GM21526 (cell line): ENCODE measurements at regions not wholly inside any gene's neighbourhood (a gene's known extent, or its start where the extent isn't known, plus 50 kb on each side); places are given as distances from the start of the nearest gene placed in this dataset.

Experiments
- ATAC-seq: cut with Tn5 transposase; IDR thresholded peaks from one replicate; pipeline ENCODE4 v1.9.1; 2021; ENCODE audit warnings: moderate library complexity; ENCODE audit not compliant: unreplicated experiment, low FRiP score

- no peak for ATAC-seq
Observed at GRCh38 chr2:140064243-140064642, 1284.1 kb upstream of the NXPH2 start.

- ATAC-seq = no peak
Observed at GRCh38 chr2:140063356-140063755, 1283.2 kb upstream of the NXPH2 start.

GRCh38 chr2:140061240-140061639 lies 1281.0 kb upstream of the NXPH2 start:
- ATAC-seq = no peak

GRCh38 chr2:140057928-140058327 lies 1277.7 kb upstream of the NXPH2 start:
- ATAC-seq = no peak

- ATAC-seq = no peak
Observed at GRCh38 chr2:140041811-140042210, 1261.6 kb upstream of the NXPH2 start.

- no peak for ATAC-seq
Observed at GRCh38 chr2:140041239-140041638, 1261.0 kb upstream of the NXPH2 start.

- no peak for ATAC-seq
Observed at GRCh38 chr2:140033638-140034037, 1253.4 kb upstream of the NXPH2 start.

- ATAC-seq = no peak
Observed at GRCh38 chr2:140027966-140028365, 1247.8 kb upstream of the NXPH2 start.

GRCh38 chr2:140027320-140027719 lies 1247.1 kb upstream of the NXPH2 start:
- ATAC-seq = no peak

- no peak for ATAC-seq
Observed at GRCh38 chr2:140023291-140023690, 1243.1 kb upstream of the NXPH2 start.

GRCh38 chr2:140018541-140018940 lies 1238.4 kb upstream of the NXPH2 start:
- no peak for ATAC-seq

GRCh38 chr2:140014204-140014546 lies 1234.0 kb upstream of the NXPH2 start:
- ATAC-seq = no peak

- ATAC-seq = no peak
Observed at GRCh38 chr2:140013545-140014203, 1233.5 kb upstream of the NXPH2 start.

- ATAC-seq = no peak
Observed at GRCh38 chr2:140011287-140011686, 1231.1 kb upstream of the NXPH2 start.

- no peak for ATAC-seq
Observed at GRCh38 chr2:140002110-140002509, 1221.9 kb upstream of the NXPH2 start.

GRCh38 chr2:139992711-139993345 lies 1212.6 kb upstream of the NXPH2 start:
- no peak for ATAC-seq

GRCh38 chr2:139992078-139992477 lies 1211.9 kb upstream of the NXPH2 start:
- ATAC-seq = no peak

- ATAC-seq = no peak
Observed at GRCh38 chr2:139990646-139991335, 1210.6 kb upstream of the NXPH2 start.

GRCh38 chr2:139969323-139969722 lies 1189.1 kb upstream of the NXPH2 start:
- no peak for ATAC-seq

GRCh38 chr2:139968588-139968987 lies 1188.4 kb upstream of the NXPH2 start:
- no peak for ATAC-seq

GRCh38 chr2:139967665-139968064 lies 1187.5 kb upstream of the NXPH2 start:
- no peak for ATAC-seq
